PC-3 (cell line): ENCODE measurements at regions not wholly inside any gene's neighbourhood (a gene's known extent, or its start where the extent isn't known, plus 50 kb on each side); places are given as distances from the start of the nearest gene placed in this dataset.
"Not testable (repeated sequence)": the region's sequence is repeated elsewhere in the genome, so short reads cannot be mapped to it uniquely, and the experiment has no call there.

Source experiments
- EZH2 ChIP-seq: fragments of 300-600 bp; sonication (generic); IDR thresholded peaks from one replicate; pipeline ENCODE4 v1.6.1; 2017; ENCODE audit warnings: antibody characterized with exemption, mild to moderate bottlenecking, low read length; ENCODE audit not compliant: unreplicated experiment
- TF ChIP-seq, protein P1 (sequence below): fragments of 300-600 bp; sonication (generic); conservative IDR thresholded peaks from 2 replicates; pipeline ENCODE4 v1.5.1; 2017; ENCODE audit warnings: antibody characterized with exemption, low read depth, mild to moderate bottlenecking, low read length

DNA sequence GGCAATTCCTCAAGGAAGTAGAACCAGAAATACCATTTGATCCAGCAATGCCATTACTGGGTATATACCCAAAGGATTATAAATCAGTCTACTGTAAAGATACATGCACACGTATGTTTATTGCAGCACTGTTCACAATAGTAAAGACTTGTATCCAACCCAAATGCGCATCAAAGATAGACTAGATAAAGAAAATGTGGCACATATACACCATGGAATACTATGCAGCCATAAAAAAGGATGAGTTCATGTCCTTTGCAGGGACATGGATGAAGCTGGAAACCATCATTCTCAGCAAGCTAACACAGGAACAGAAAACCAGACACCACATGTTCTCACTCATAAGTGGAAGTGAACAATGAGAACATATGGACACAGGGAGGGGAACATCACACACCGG is 130.0 kb upstream of the HS3ST4 start:
- TF ChIP-seq, protein P1, sequence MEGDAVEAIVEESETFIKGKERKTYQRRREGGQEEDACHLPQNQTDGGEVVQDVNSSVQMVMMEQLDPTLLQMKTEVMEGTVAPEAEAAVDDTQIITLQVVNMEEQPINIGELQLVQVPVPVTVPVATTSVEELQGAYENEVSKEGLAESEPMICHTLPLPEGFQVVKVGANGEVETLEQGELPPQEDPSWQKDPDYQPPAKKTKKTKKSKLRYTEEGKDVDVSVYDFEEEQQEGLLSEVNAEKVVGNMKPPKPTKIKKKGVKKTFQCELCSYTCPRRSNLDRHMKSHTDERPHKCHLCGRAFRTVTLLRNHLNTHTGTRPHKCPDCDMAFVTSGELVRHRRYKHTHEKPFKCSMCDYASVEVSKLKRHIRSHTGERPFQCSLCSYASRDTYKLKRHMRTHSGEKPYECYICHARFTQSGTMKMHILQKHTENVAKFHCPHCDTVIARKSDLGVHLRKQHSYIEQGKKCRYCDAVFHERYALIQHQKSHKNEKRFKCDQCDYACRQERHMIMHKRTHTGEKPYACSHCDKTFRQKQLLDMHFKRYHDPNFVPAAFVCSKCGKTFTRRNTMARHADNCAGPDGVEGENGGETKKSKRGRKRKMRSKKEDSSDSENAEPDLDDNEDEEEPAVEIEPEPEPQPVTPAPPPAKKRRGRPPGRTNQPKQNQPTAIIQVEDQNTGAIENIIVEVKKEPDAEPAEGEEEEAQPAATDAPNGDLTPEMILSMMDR, result not testable (repeated sequence)
- TF ChIP-seq EZH2, result not testable (repeated sequence)
